HCT116 (cell line): ENCODE measurements at regions not wholly inside any gene's neighbourhood (a gene's known extent, or its start where the extent isn't known, plus 50 kb on each side); places are given as distances from the start of the nearest gene placed in this dataset.

Experiments used
- CTCF ChIP-seq, 3 experiments: fragments of 200-600 bp in 1 of 3; sonication (generic) in 1 of 3; IDR thresholded peaks in 2 of 3; conservative IDR thresholded peaks in 1 of 3; 2 replicates each; pipeline ENCODE4 v1.5.1; 2012 to 2017; ENCODE audit warnings: low read depth in 2 of 3, low read length in 2 of 3, antibody characterized with exemption in 1 of 3, borderline replicate concordance in 1 of 3, control low read depth in 1 of 3, mild to moderate bottlenecking in 1 of 3, mixed read lengths in 1 of 3, mixed run types in 1 of 3, moderate library complexity in 1 of 3; ENCODE audit not compliant: insufficient read depth in 1 of 3
- EZH2 ChIP-seq: fragments of 200-600 bp; sonication (generic); IDR thresholded peaks from 2 replicates; pipeline ENCODE4 v1.6.1; 2017; ENCODE audit warnings: antibody characterized with exemption, mixed run types
- EZH2phosphoT487 ChIP-seq: fragments of 200-600 bp; IDR thresholded peaks from 2 replicates; pipeline ENCODE4 v1.6.1; 2018; ENCODE audit warnings: antibody characterized with exemption, borderline replicate concordance
- JUND ChIP-seq: IDR thresholded peaks from 2 replicates; pipeline ENCODE4 v1.6.1; 2012
- POLR2A ChIP-seq: IDR thresholded peaks from 2 replicates; pipeline ENCODE4 v1.7.0; 2011; ENCODE audit warnings: borderline replicate concordance; ENCODE audit not compliant: insufficient read depth, insufficient read length; ENCODE audit errors: extremely low read depth
- RAD21 ChIP-seq: IDR thresholded peaks from 2 replicates; pipeline ENCODE4 v1.6.1; 2012; ENCODE audit warnings: low read depth, mild to moderate bottlenecking

- TF ChIP-seq CTCF (IDR thresholded peaks at IDR 0.05 in 2 of 3, conservative IDR thresholded peaks at IDR 0.05 in 1 of 3; ENCODE audit: borderline replicate concordance in 1 of 3, insufficient read depth in 1 of 3, low read depth in 2 of 3, low read length in 2 of 3) (no peak), RAD21 (no peak), EZH2 (no peak), POLR2A (no peak), EZH2phosphoT487 (no peak), JUND (no peak)
These were observed 208.5 kb upstream of the FAT1 start for GRCh38 chr4:186932196-186932595.
